ENCODE measurements at regions not wholly inside any gene's neighbourhood (a gene's known extent, or its start where the extent isn't known, plus 50 kb on each side); places are given as distances from the start of the nearest gene placed in this dataset.

GRCh38 chr4:81860111-81860510 is 388.4 kb upstream of the RASGEF1B start:
- no peak for DNase-seq

- no peak for DNase-seq
These were observed 382.7 kb upstream of the RASGEF1B start for GRCh38 chr4:81854406-81854805.

GRCh38 chr4:81852031-81852715 is 380.5 kb upstream of the RASGEF1B start:
- DNase-seq = no peak

GRCh38 chr4:81850701-81851100 is 379.0 kb upstream of the RASGEF1B start:
- no peak for DNase-seq

- DNase-seq = no peak
These were observed 374.1 kb upstream of the RASGEF1B start for GRCh38 chr4:81845761-81846160.

GRCh38 chr4:81845273-81845672 is 373.6 kb upstream of the RASGEF1B start:
- DNase-seq = no peak

GRCh38 chr4:81844717-81845116 is 373.0 kb upstream of the RASGEF1B start:
- DNase-seq = peak; percentile 52

GRCh38 chr4:81839347-81840042 is 367.8 kb upstream of the RASGEF1B start:
- DNase-seq = no peak

- DNase-seq = no peak
These were observed 366.9 kb upstream of the RASGEF1B start for GRCh38 chr4:81838586-81838985.

GRCh38 chr4:81836716-81837115 is 365.0 kb upstream of the RASGEF1B start:
- no peak for DNase-seq

- DNase-seq = no peak
These were observed 361.9 kb upstream of the RASGEF1B start for GRCh38 chr4:81833576-81833975.

GRCh38 chr4:81828991-81829390 is 357.3 kb upstream of the RASGEF1B start:
- no peak for DNase-seq

- DNase-seq = no peak
These were observed 356.0 kb upstream of the RASGEF1B start for GRCh38 chr4:81827577-81828202.

- no peak for DNase-seq
These were observed 355.2 kb upstream of the RASGEF1B start for GRCh38 chr4:81826817-81827424.

- DNase-seq = no peak
These were observed 354.6 kb upstream of the RASGEF1B start for GRCh38 chr4:81826335-81826734.

- DNase-seq = no peak
These were observed 346.7 kb upstream of the RASGEF1B start for GRCh38 chr4:81818385-81818920.

GRCh38 chr4:81816031-81816761 is 344.5 kb upstream of the RASGEF1B start:
- no peak for DNase-seq

GRCh38 chr4:81814987-81815541 is 343.4 kb upstream of the RASGEF1B start:
- no peak for DNase-seq

- DNase-seq = no peak
These were observed 340.0 kb upstream of the RASGEF1B start for GRCh38 chr4:81811562-81812293.

- DNase-seq = no peak
These were observed 336.4 kb upstream of the RASGEF1B start for GRCh38 chr4:81808011-81808672.

- no peak for DNase-seq
These were observed 335.7 kb upstream of the RASGEF1B start for GRCh38 chr4:81807386-81807785.
